Spinal cord (tissue), 9 donors: ENCODE measurements at regions not wholly inside any gene's neighbourhood (a gene's known extent, or its start where the extent isn't known, plus 50 kb on each side); places are given as distances from the start of the nearest gene placed in this dataset.
"Not testable (repeated sequence)": the region's sequence is repeated elsewhere in the genome, so short reads cannot be mapped to it uniquely, and the experiment has no call there.

Source experiments
- DNase-seq, 6 donors: peaks; one replicate each; pipeline versions ENCODE4 v3.0.0 to v3.0.0-alpha.2; 2013 to 2015; ENCODE audit warnings: low spot score in 6 of 6, low read depth in 4 of 6
- H3K27ac ChIP-seq: one replicate; pipeline ENCODE4 v1.5.1; 2013; ENCODE audit warnings: low read depth, low read length, control low read depth
- H3K27me3 ChIP-seq: one replicate; pipeline ENCODE4 v1.6.1; 2013; ENCODE audit warnings: low read length; ENCODE audit not compliant: control insufficient read depth, insufficient read depth
- H3K36me3 ChIP-seq: one replicate; pipeline ENCODE4 v1.6.1; 2013; ENCODE audit warnings: low read length; ENCODE audit not compliant: control insufficient read depth, insufficient read depth
- H3K4me1 ChIP-seq: one replicate; pipeline ENCODE4 v1.6.1; 2013; ENCODE audit warnings: low read length; ENCODE audit not compliant: control insufficient read depth, insufficient read depth
- H3K4me3 ChIP-seq: one replicate; pipeline ENCODE4 v1.5.1; 2013; ENCODE audit warnings: low read depth, low read length, control low read depth
- H3K9me3 ChIP-seq: one replicate; pipeline ENCODE4 v1.6.1; 2013; ENCODE audit warnings: low read length; ENCODE audit not compliant: control insufficient read depth, insufficient read depth
- WGBS: methylation state at CpG from one replicate; pipeline ENCODE4 v1.1.5; 2013; ENCODE audit warnings: missing lambda C conversion rate; ENCODE audit not compliant: insufficient coverage; 5-methylcytosine and 5-hydroxymethylcytosine counted together
- donor health status: healthy.

GRCh38 chr5:106784846-106785245, 885.9 kb downstream of the EFNA5 start:
- no peaks in the 10 kb centered on the region for H3K27me3 ChIP-seq
- H3K27ac ChIP-seq: no peak overlapping the region
- WGBS: no CpG with 5 or more reads among the region's 1 CpG
- DNase-seq: no peak
- no peaks in the 10 kb centered on the region for H3K36me3 ChIP-seq
- H3K9me3 ChIP-seq: no peaks in the 10 kb centered on the region
- no peaks in the 10 kb centered on the region for H3K4me1 ChIP-seq
- no peak overlapping the region for H3K4me3 ChIP-seq

- Histone ChIP-seq H3K9me3 (no peaks in the 10 kb centered on the region), H3K4me1 (no peaks in the 10 kb centered on the region), H3K27ac (no peak overlapping the region), H3K27me3 (no peaks in the 10 kb centered on the region), H3K4me3 (no peak overlapping the region), H3K36me3 (no peaks in the 10 kb centered on the region)
- DNase-seq: no peak
- 90% methylated on average over 2 of the region's 2 CpGs for WGBS
Observed at GRCh38 chr5:106780355-106780754, 890.4 kb downstream of the EFNA5 start.

- not testable (repeated sequence) for H3K4me3 ChIP-seq, H3K9me3 ChIP-seq, H3K4me1 ChIP-seq, H3K27ac ChIP-seq, H3K27me3 ChIP-seq, H3K36me3 ChIP-seq, DNase-seq
- 79% methylated on average over 2 of the region's 6 CpGs for WGBS
Observed at GRCh38 chr5:106776515-106776914, 894.2 kb downstream of the EFNA5 start.

GRCh38 chr5:106768392-106768791, 902.3 kb downstream of the EFNA5 start:
- 100% methylated on average over 1 of the region's 4 CpGs for WGBS
- no peaks in the 10 kb centered on the region for H3K36me3 ChIP-seq
- DNase-seq: no peak

GRCh38 chr5:106766916-106767315, 903.8 kb downstream of the EFNA5 start:
- no peaks in the 10 kb centered on the region for H3K9me3 ChIP-seq
- no peaks in the 10 kb centered on the region for H3K4me1 ChIP-seq
- no peak overlapping the region for H3K27ac ChIP-seq
- H3K4me3 ChIP-seq: no peak overlapping the region
- H3K27me3 ChIP-seq: no peaks in the 10 kb centered on the region
- no CpG with 5 or more reads among the region's 2 CpGs for WGBS
- H3K36me3 ChIP-seq: no peaks in the 10 kb centered on the region
- DNase-seq: peak in 2 of 6 donors; percentile 9 to 87

More at GRCh38 chr5:106768392-106768791, 902.3 kb downstream of the EFNA5 start:
- H3K27ac ChIP-seq: no peak overlapping the region
- H3K9me3 ChIP-seq: no peaks in the 10 kb centered on the region
- no peaks in the 10 kb centered on the region for H3K27me3 ChIP-seq
- no peaks in the 10 kb centered on the region for H3K4me1 ChIP-seq
- H3K4me3 ChIP-seq: no peak overlapping the region

GRCh38 chr5:106759581-106759980, 911.2 kb downstream of the EFNA5 start:
- 35% methylated on average over 1 of the region's 3 CpGs for WGBS
- H3K27ac ChIP-seq: no peak overlapping the region
- no peaks in the 10 kb centered on the region for H3K36me3 ChIP-seq
- no peaks in the 10 kb centered on the region for H3K27me3 ChIP-seq
- DNase-seq: no peak
- H3K4me3 ChIP-seq: no peak overlapping the region
- no peaks in the 10 kb centered on the region for H3K9me3 ChIP-seq
- no peaks in the 10 kb centered on the region for H3K4me1 ChIP-seq

GRCh38 chr5:106759152-106759551, 911.6 kb downstream of the EFNA5 start:
- Histone ChIP-seq H3K4me1 (no peaks in the 10 kb centered on the region), H3K9me3 (no peaks in the 10 kb centered on the region), H3K27me3 (no peaks in the 10 kb centered on the region), H3K36me3 (no peaks in the 10 kb centered on the region), H3K27ac (no peak overlapping the region), H3K4me3 (no peak overlapping the region)
- no peak for DNase-seq
- WGBS: 100% methylated on average over 1 of the region's 1 CpG

GRCh38 chr5:106757672-106758071, 913.1 kb downstream of the EFNA5 start:
- Histone ChIP-seq H3K27me3 (no peaks in the 10 kb centered on the region), H3K9me3 (no peaks in the 10 kb centered on the region), H3K36me3 (no peaks in the 10 kb centered on the region), H3K4me1 (no peaks in the 10 kb centered on the region), H3K27ac (no peak overlapping the region), H3K4me3 (no peak overlapping the region)
- no CpG with 5 or more reads among the region's 3 CpGs for WGBS
- DNase-seq: no peak

- H3K9me3 ChIP-seq: no peaks in the 10 kb centered on the region
- no peak overlapping the region for H3K27ac ChIP-seq
- H3K4me1 ChIP-seq: no peaks in the 10 kb centered on the region
- H3K4me3 ChIP-seq: no peak overlapping the region
- DNase-seq: no peak
- 89% methylated on average over 3 of the region's 4 CpGs for WGBS
- no peaks in the 10 kb centered on the region for H3K36me3 ChIP-seq
- H3K27me3 ChIP-seq: no peaks in the 10 kb centered on the region
Observed at GRCh38 chr5:106755789-106756188, 914.9 kb downstream of the EFNA5 start.

GRCh38 chr5:106755066-106755465, 915.7 kb downstream of the EFNA5 start:
- no peaks in the 10 kb centered on the region for H3K9me3 ChIP-seq
- H3K27ac ChIP-seq: no peak overlapping the region
- no peak for DNase-seq
- H3K27me3 ChIP-seq: no peaks in the 10 kb centered on the region
- H3K36me3 ChIP-seq: no peaks in the 10 kb centered on the region
- no peak overlapping the region for H3K4me3 ChIP-seq
- no peaks in the 10 kb centered on the region for H3K4me1 ChIP-seq
- no CpG with 5 or more reads among the region's 2 CpGs for WGBS
